ENCODE measurements at regions not wholly inside any gene's neighbourhood (a gene's known extent, or its start where the extent isn't known, plus 50 kb on each side); places are given as distances from the start of the nearest gene placed in this dataset.

GRCh38 chr14:39483682-39484081, 51.4 kb upstream of the FBXO33 start:
- TF ChIP-seq POLR2A (IDR thresholded peaks at IDR 0.05) (no peak), CTCF (IDR thresholded peaks at IDR 0.05) (no peak)

Measured in stomach (tissue), 4 donors.